ENCODE measurements at regions not wholly inside any gene's neighbourhood (a gene's known extent, or its start where the extent isn't known, plus 50 kb on each side); places are given as distances from the start of the nearest gene placed in this dataset.

DNA sequence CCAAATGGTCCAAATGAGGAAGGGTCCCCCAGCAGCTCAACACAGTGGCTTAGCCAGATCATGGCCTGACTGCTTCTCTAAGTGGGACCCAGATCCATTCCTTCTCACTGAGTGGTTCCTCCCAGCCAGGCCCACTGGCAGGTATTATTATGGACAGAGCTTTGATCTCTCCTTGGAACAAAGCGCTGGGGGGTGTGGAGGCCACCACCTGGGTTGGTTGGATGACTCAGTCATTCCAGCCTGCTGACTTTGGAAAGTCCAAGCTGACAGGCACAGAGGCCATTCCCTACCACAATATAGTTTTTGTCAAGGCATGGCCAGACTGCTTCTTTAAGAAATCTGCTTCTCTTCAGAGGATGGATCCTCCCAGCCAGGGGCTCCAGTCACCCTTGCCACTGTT is 341.1 kb downstream of the BTG1 start:
- Histone ChIP-seq H2AFZ (ENCODE audit: low read depth, low read length, severe bottlenecking) (no peak overlapping the region), H3K9ac (ENCODE audit: low read length) (no peak overlapping the region), H4K20me1 (ENCODE audit: low read depth, low read length) (no peaks in the 10 kb centered on the region), H3K9me2 (replicated peaks; ENCODE audit: insufficient read depth, low read length) (no peaks in the 10 kb centered on the region), H3K4me2 (ENCODE audit: low read depth, low read length, poor library complexity, severe bottlenecking) (no peak overlapping the region), H3F3A (ENCODE audit: insufficient read depth) (no peaks in the 10 kb centered on the region), H3K27ac (ENCODE audit: low read depth, low read length) (no peak overlapping the region), H3K4me3 (ENCODE audit: insufficient read depth, low read length, poor library complexity, severe bottlenecking) (no peak overlapping the region), H3K27me3 (ENCODE audit: low read length) (no peaks in the 10 kb centered on the region), H3K79me2 (ENCODE audit: insufficient read depth, low read length) (no peaks in the 10 kb centered on the region), H3K9me3 (ENCODE audit: insufficient read depth, low read length) (no peaks in the 10 kb centered on the region), H3K36me3 (ENCODE audit: low read length) (no peaks in the 10 kb centered on the region)
- no peak for TF ChIP-seq EZH2phosphoT487 (conservative IDR thresholded peaks at IDR 0.05; ENCODE audit: low read length)
- TF ChIP-seq, protein P1, sequence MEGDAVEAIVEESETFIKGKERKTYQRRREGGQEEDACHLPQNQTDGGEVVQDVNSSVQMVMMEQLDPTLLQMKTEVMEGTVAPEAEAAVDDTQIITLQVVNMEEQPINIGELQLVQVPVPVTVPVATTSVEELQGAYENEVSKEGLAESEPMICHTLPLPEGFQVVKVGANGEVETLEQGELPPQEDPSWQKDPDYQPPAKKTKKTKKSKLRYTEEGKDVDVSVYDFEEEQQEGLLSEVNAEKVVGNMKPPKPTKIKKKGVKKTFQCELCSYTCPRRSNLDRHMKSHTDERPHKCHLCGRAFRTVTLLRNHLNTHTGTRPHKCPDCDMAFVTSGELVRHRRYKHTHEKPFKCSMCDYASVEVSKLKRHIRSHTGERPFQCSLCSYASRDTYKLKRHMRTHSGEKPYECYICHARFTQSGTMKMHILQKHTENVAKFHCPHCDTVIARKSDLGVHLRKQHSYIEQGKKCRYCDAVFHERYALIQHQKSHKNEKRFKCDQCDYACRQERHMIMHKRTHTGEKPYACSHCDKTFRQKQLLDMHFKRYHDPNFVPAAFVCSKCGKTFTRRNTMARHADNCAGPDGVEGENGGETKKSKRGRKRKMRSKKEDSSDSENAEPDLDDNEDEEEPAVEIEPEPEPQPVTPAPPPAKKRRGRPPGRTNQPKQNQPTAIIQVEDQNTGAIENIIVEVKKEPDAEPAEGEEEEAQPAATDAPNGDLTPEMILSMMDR (IDR thresholded peaks at IDR 0.05; ENCODE audit: insufficient read depth, low read length, poor library complexity, severe bottlenecking), result no peak

DNA sequence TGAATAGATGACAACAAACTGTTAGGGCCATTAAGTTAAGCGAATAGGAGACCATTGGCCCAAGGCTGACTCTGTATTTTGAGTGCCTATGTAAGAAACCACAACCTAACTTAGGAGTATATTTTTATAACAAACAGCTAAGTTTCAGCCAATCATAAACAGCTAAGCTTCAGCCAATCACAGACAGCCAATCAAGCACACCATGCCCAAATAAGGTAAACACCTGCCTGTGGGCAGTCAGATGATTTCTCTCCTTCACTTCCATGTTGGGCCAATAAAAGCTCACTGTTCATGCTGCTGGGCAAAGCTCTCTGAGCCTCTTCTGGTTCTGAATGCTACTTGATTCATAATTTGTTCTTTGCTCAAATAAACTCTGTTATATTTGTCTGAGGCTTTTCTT is 344.6 kb downstream of the BTG1 start:
- Histone ChIP-seq H3K4me3 (ENCODE audit: insufficient read depth, low read length, poor library complexity, severe bottlenecking) (no peak overlapping the region), H3F3A (ENCODE audit: insufficient read depth) (no peaks in the 10 kb centered on the region), H4K20me1 (ENCODE audit: low read depth, low read length) (no peaks in the 10 kb centered on the region), H3K9ac (ENCODE audit: low read length) (no peak overlapping the region), H3K27me3 (ENCODE audit: low read length) (no peaks in the 10 kb centered on the region), H3K27ac (ENCODE audit: low read depth, low read length) (no peak overlapping the region), H3K9me3 (ENCODE audit: insufficient read depth, low read length) (no peaks in the 10 kb centered on the region), H3K4me2 (ENCODE audit: low read depth, low read length, poor library complexity, severe bottlenecking) (no peak overlapping the region), H3K36me3 (ENCODE audit: low read length) (no peaks in the 10 kb centered on the region), H2AFZ (ENCODE audit: low read depth, low read length, severe bottlenecking) (no peak overlapping the region), H3K79me2 (ENCODE audit: insufficient read depth, low read length) (no peaks in the 10 kb centered on the region), H3K9me2 (replicated peaks; ENCODE audit: insufficient read depth, low read length) (no peaks in the 10 kb centered on the region)
- TF ChIP-seq, protein P1 (IDR thresholded peaks at IDR 0.05; ENCODE audit: insufficient read depth, low read length, poor library complexity, severe bottlenecking), result no peak
- no peak for TF ChIP-seq EZH2phosphoT487 (conservative IDR thresholded peaks at IDR 0.05; ENCODE audit: low read length)

DNA sequence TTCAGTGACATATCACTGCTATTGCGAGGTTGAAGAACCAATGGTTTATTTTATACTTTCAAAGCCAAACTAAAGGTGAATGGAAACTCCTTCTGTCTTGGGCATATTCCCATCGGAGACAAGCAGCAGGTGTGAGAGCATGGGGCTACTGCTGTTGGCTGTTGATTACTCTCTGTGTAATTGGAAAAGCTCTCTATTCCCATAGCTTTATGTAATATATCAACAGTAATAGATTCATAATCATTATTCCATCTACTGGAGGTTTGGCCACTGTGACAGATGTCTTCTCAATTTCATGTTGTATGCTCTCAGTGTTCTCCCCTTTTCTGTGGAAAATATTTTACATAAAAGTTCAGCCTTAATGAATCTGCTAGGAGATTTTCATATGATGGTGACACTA is 352.0 kb downstream of the BTG1 start:
- Histone ChIP-seq H3K36me3 (ENCODE audit: low read length) (no peaks in the 10 kb centered on the region), H3K9me2 (replicated peaks; ENCODE audit: insufficient read depth, low read length) (no peaks in the 10 kb centered on the region), H3K79me2 (ENCODE audit: insufficient read depth, low read length) (no peaks in the 10 kb centered on the region), H3K4me3 (ENCODE audit: insufficient read depth, low read length, poor library complexity, severe bottlenecking) (no peak overlapping the region), H3K27me3 (ENCODE audit: low read length) (no peaks in the 10 kb centered on the region), H3F3A (ENCODE audit: insufficient read depth) (no peaks in the 10 kb centered on the region), H3K27ac (ENCODE audit: low read depth, low read length) (no peak overlapping the region), H3K4me2 (ENCODE audit: low read depth, low read length, poor library complexity, severe bottlenecking) (no peak overlapping the region), H2AFZ (ENCODE audit: low read depth, low read length, severe bottlenecking) (no peak overlapping the region), H3K9me3 (ENCODE audit: insufficient read depth, low read length) (no peaks in the 10 kb centered on the region), H4K20me1 (ENCODE audit: low read depth, low read length) (no peaks in the 10 kb centered on the region), H3K9ac (ENCODE audit: low read length) (no peak overlapping the region)
- TF ChIP-seq, protein P1 (IDR thresholded peaks at IDR 0.05; ENCODE audit: insufficient read depth, low read length, poor library complexity, severe bottlenecking), result no peak
- TF ChIP-seq EZH2phosphoT487 (conservative IDR thresholded peaks at IDR 0.05; ENCODE audit: low read length), result no peak

All from SU-DHL-6 (cell line).